Stomach (tissue), 8 donors: ENCODE measurements at regions not wholly inside any gene's neighbourhood (a gene's known extent, or its start where the extent isn't known, plus 50 kb on each side); places are given as distances from the start of the nearest gene placed in this dataset.
A peak's percentile ranks its signal among the peaks of the same experiment; 100 is the strongest.

Experiments used
- DNase-seq, 2 donors: peaks; one replicate each; pipeline versions ENCODE4 v3.0.0 to v3.0.0-alpha.2; 2013 to 2019
- H3K27ac ChIP-seq, 5 donors: fragments of 200-600 bp in 4 of 5; sonication (generic) in 4 of 5; one replicate each; pipeline ENCODE4 v1.5.1; 2013 to 2019; ENCODE audit warnings: mild to moderate bottlenecking in 1 of 5, moderate library complexity in 1 of 5
- H3K27me3 ChIP-seq, 3 donors: fragments of 200-600 bp; sonication (generic); one replicate each; pipeline ENCODE4 v1.5.1; 2017 to 2019; ENCODE audit warnings: mixed run types in 1 of 3
- H3K36me3 ChIP-seq, 4 donors: fragments of 200-600 bp; sonication (generic); 1 replicate in 3 of 4; 2 replicates in 1 of 4; pipeline ENCODE4 v1.5.1; 2016 to 2019
- H3K4me1 ChIP-seq, 4 donors: fragments of 200-600 bp; sonication (generic); one replicate each; pipeline ENCODE4 v1.5.1; 2016 to 2019
- H3K4me3 ChIP-seq, 4 donors: fragments of 200-600 bp; sonication (generic) in 3 of 4; one replicate each; pipeline ENCODE4 v1.5.1; 2016 to 2019; ENCODE audit warnings: mild to moderate bottlenecking in 1 of 4
- H3K9me3 ChIP-seq, 4 donors: fragments of 200-600 bp; sonication (generic); one replicate each; pipeline ENCODE4 v1.5.1; 2016 to 2019
- CTCF ChIP-seq, 7 experiments: fragments of 450-650 bp in 4 of 7; fragments of 200-600 bp in 3 of 7; sonication (generic) in 3 of 7; IDR thresholded peaks; one replicate each; pipeline ENCODE4 v1.5.1; 2016 to 2019; ENCODE audit warnings: antibody characterized with exemption in 7 of 7, control low read depth in 2 of 7, mild to moderate bottlenecking in 1 of 7
- EP300 ChIP-seq: sonication (generic); formaldehyde crosslinking; IDR thresholded peaks from one replicate; pipeline ENCODE4 v1.6.1; 2017; ENCODE audit warnings: antibody characterized with exemption
- POLR2A ChIP-seq, 4 donors: fragments of 450-650 bp; IDR thresholded peaks; one replicate each; pipeline ENCODE4 v1.6.1; 2016; ENCODE audit warnings: antibody characterized with exemption in 4 of 4, control low read depth in 2 of 4, mild to moderate bottlenecking in 1 of 4, moderate library complexity in 1 of 4
- POLR2AphosphoS5 ChIP-seq, 3 donors: sonication (generic); formaldehyde crosslinking; IDR thresholded peaks; one replicate each; pipeline ENCODE4 v1.6.1; 2016; ENCODE audit warnings: antibody characterized with exemption in 3 of 3
- WGBS, 5 donors: extraction: QIAGEN DNeasy Blood & Tissue Kit in 3 of 5; methylation state at CpG; one replicate each; pipeline versions ENCODE4 v1.1.5 to v1.1.7; 2013 to 2018; 5-methylcytosine and 5-hydroxymethylcytosine counted together
- intact Hi-C: fragments of 100-400 bp; cut with DNase I; formaldehyde crosslinking; loops from one replicate; pipeline ENCODE4 v1.15.1; 2023; ENCODE audit warnings: low total_unique reads
- donor health status: healthy with polysubstance abuse.
- donor health status: Bipolar disorder and iron deficiency.
- donor health status: healthy.

- no peak for DNase-seq
- no peak overlapping the region for H3K27ac ChIP-seq
- no peaks in the 10 kb centered on the region for H3K9me3 ChIP-seq
- no peaks in the 10 kb centered on the region for H3K36me3 ChIP-seq
- H3K4me1 ChIP-seq = peaks cover 0 to 18% (median 12%) of the 10 kb centered on the region in 4 donors
- H3K4me3 ChIP-seq = no peak overlapping the region
- intact Hi-C loops = no loop called here
- no peaks in the 10 kb centered on the region for H3K27me3 ChIP-seq
- 82 to 86% (median 84%) methylated on average over 3 of the region's 3 CpGs for WGBS, 5 donors
- TF ChIP-seq CTCF (IDR thresholded peaks at IDR 0.05) = no peak
- no peak for TF ChIP-seq POLR2AphosphoS5 (IDR thresholded peaks at IDR 0.05)
- no peak for TF ChIP-seq EP300
- no peak for TF ChIP-seq POLR2A (IDR thresholded peaks at IDR 0.05)
These were observed 67.6 kb upstream of the FGFR2 start for GRCh38 chr10:121665809-121666208.

- Histone ChIP-seq H3K27me3 (no peaks in the 10 kb centered on the region), H3K9me3 (no peaks in the 10 kb centered on the region), H3K27ac (no peak overlapping the region), H3K4me3 (no peak overlapping the region), H3K36me3 (no peaks in the 10 kb centered on the region), H3K4me1 (peaks cover 0 to 18% (median 12%) of the 10 kb centered on the region in 4 donors)
- WGBS, 5 donors = 62 to 81% (median 77%) methylated on average over 2 of the region's 2 CpGs
- DNase-seq = no peak
- TF ChIP-seq EP300 = no peak
- no peak for TF ChIP-seq CTCF (IDR thresholded peaks at IDR 0.05)
- no peak for TF ChIP-seq POLR2A (IDR thresholded peaks at IDR 0.05)
- TF ChIP-seq POLR2AphosphoS5 (IDR thresholded peaks at IDR 0.05) = no peak
- intact Hi-C loops = no loop called here
These were observed 66.4 kb upstream of the FGFR2 start for GRCh38 chr10:121664671-121665070.

- H3K9me3 ChIP-seq = no peaks in the 10 kb centered on the region
- H3K36me3 ChIP-seq = no peaks in the 10 kb centered on the region
- peak in 1 of 2 donors; percentile 33 for DNase-seq
- intact Hi-C loops = no loop called here
- H3K4me1 ChIP-seq = peaks cover 0 to 8% (median 4%) of the 10 kb centered on the region in 4 donors
- 57 to 76% (median 65%) methylated on average over 11 of the region's 11 CpGs for WGBS, 5 donors
- H3K27me3 ChIP-seq = no peaks in the 10 kb centered on the region
- H3K27ac ChIP-seq = no peak overlapping the region
- H3K4me3 ChIP-seq = no peak overlapping the region
- TF ChIP-seq CTCF (IDR thresholded peaks at IDR 0.05) (peak in 1 of 7 experiments; percentile 12), POLR2A (IDR thresholded peaks at IDR 0.05) (no peak), EP300 (no peak), POLR2AphosphoS5 (IDR thresholded peaks at IDR 0.05) (no peak)
These were observed 65.0 kb upstream of the FGFR2 start for GRCh38 chr10:121662945-121663917.

- Histone ChIP-seq H3K27me3 (no peaks in the 10 kb centered on the region), H3K4me3 (no peak overlapping the region), H3K36me3 (no peaks in the 10 kb centered on the region), H3K4me1 (peaks cover 0 to under 1% (median under 1%) of the 10 kb centered on the region in 4 donors), H3K9me3 (no peaks in the 10 kb centered on the region), H3K27ac (no peak overlapping the region)
- no peak for DNase-seq
- intact Hi-C loops = no loop called here
- 84 to 92% (median 86%) methylated on average over 13 of the region's 13 CpGs for WGBS, 5 donors
- TF ChIP-seq POLR2AphosphoS5 (IDR thresholded peaks at IDR 0.05) (no peak), CTCF (IDR thresholded peaks at IDR 0.05) (no peak), POLR2A (IDR thresholded peaks at IDR 0.05) (no peak), EP300 (no peak)
These were observed 64.3 kb upstream of the FGFR2 start for GRCh38 chr10:121662531-121662930.
